ENCODE measurements at regions not wholly inside any gene's neighbourhood (a gene's known extent, or its start where the extent isn't known, plus 50 kb on each side); places are given as distances from the start of the nearest gene placed in this dataset.

DNA sequence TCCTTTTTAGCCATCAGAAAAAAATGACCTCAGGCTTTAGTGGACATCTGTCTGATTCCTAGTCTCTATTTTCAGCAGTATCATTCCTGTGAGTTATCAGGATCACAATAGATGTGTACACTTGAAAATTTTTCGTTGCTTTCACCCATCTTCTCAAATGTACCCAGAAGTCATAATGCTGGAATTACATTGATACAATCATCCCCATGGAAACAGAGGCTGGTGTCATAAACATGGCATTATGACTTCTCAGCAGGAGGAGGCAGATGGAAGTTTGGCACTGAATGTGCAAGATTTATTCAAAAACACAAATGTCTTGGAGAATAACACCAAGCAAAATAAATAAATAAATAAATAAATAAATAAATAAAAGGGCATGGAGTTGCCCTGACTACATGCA lies 292.5 kb downstream of the PHKB start:
- DNase-seq = no peak

Measured in activated effector memory CD4-positive, alpha-beta T cell treated with anti-CD3 and anti-CD28 coated beads, Interleukin-2, amount 50 U/mL, for 16 hours (primary cell).